OCI-LY3 (cell line): ENCODE measurements at regions not wholly inside any gene's neighbourhood (a gene's known extent, or its start where the extent isn't known, plus 50 kb on each side); places are given as distances from the start of the nearest gene placed in this dataset.

Experiments used
- CTCF ChIP-seq: fragments of 200-600, 300-600 bp; sonication (generic); IDR thresholded peaks from 2 replicates; pipeline ENCODE4 v1.5.1; 2014; ENCODE audit warnings: antibody characterized with exemption, low read length, low read depth
- EZH2phosphoT487 ChIP-seq: fragments of 200-600 bp; shearing (Covaris generic); IDR thresholded peaks from 2 replicates; pipeline ENCODE4 v1.6.1; 2018; ENCODE audit warnings: antibody characterized with exemption, mixed run types, low read depth

DNA sequence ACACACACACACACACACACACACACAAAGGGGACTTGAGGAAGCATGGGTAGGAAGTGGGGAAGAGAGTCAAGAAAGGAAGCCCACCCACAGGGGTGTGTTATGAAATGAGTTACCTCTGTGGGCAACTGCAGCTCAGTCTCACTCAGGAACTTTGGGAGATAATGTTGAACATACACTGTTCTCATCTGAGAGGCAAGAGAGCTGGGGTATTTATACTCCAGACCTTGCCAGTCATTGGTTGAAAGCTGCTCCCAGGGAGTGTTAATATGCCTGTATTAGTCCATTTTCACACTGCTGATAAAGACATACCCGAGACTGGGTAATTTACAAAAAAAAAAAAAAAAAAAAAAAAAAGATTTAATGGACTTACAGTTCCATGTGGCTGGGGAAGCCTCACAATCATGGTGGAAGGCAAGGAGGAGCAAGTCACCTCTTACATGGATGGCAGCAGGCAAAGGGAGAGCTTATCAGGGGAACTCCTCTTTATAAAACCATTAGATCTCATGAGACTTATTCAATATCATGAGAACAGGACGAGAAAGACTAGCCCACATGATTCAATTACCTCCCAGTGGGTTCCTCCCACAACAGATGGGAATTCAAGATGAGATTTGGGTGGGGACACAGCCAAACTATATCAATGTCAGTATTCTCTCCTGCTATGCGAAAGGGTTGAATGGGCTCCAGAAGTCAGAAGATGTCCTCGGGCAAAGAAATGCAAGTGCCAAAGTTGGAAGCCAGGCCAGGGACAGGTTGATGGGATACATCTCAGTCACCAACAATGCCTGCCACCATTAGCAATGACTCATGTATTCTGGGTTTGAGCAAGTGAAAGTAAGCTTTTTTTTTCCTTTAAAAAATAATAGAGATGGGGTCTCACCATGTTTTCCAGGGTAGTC lies 270.5 kb downstream of the MRTFB start:
- TF ChIP-seq CTCF (no peak), EZH2phosphoT487 (no peak)
